AG08396 (cell line): ENCODE measurements at regions not wholly inside any gene's neighbourhood (a gene's known extent, or its start where the extent isn't known, plus 50 kb on each side); places are given as distances from the start of the nearest gene placed in this dataset.
"Not testable (repeated sequence)": the region's sequence is repeated elsewhere in the genome, so short reads cannot be mapped to it uniquely, and the experiment has no call there.

ENCODE experiments used
- DNase-seq: peaks from one replicate; pipeline ENCODE4 v3.0.0; 2012; ENCODE audit warnings: low spot score, mixed read lengths

GRCh38 chr6:91288741-91289140 lies 701.9 kb upstream of the MAP3K7 start:
- no peak for DNase-seq

GRCh38 chr6:91281901-91282300 lies 695.0 kb upstream of the MAP3K7 start:
- no peak for DNase-seq

GRCh38 chr6:91280494-91280830 lies 693.6 kb upstream of the MAP3K7 start:
- DNase-seq: no peak

GRCh38 chr6:91279740-91280493 lies 693.0 kb upstream of the MAP3K7 start:
- DNase-seq: no peak

GRCh38 chr6:91278416-91278815 lies 691.5 kb upstream of the MAP3K7 start:
- DNase-seq: no peak

GRCh38 chr6:91276315-91276714 lies 689.4 kb upstream of the MAP3K7 start:
- peak; percentile 11 for DNase-seq

- no peak for DNase-seq
Measured at GRCh38 chr6:91273729-91274128, 686.9 kb upstream of the MAP3K7 start.

- no peak for DNase-seq
Measured at GRCh38 chr6:91271807-91272206, 684.9 kb upstream of the MAP3K7 start.

- no peak for DNase-seq
Measured at GRCh38 chr6:91268941-91269340, 682.1 kb upstream of the MAP3K7 start.

GRCh38 chr6:91267246-91267645 lies 680.4 kb upstream of the MAP3K7 start:
- DNase-seq: no peak

GRCh38 chr6:91266156-91266555 lies 679.3 kb upstream of the MAP3K7 start:
- DNase-seq: no peak

GRCh38 chr6:91243436-91243835 lies 656.6 kb upstream of the MAP3K7 start:
- no peak for DNase-seq

- DNase-seq: no peak
Measured at GRCh38 chr6:91242614-91242949, 655.7 kb upstream of the MAP3K7 start.

- no peak for DNase-seq
Measured at GRCh38 chr6:91241946-91242613, 655.2 kb upstream of the MAP3K7 start.

GRCh38 chr6:91240878-91241603 lies 654.2 kb upstream of the MAP3K7 start:
- DNase-seq: no peak

- no peak for DNase-seq
Measured at GRCh38 chr6:91221072-91221720, 634.3 kb upstream of the MAP3K7 start.

- no peak for DNase-seq
Measured at GRCh38 chr6:91213229-91213901, 626.5 kb upstream of the MAP3K7 start.

- DNase-seq: no peak
Measured at GRCh38 chr6:91198588-91199255, 611.9 kb upstream of the MAP3K7 start.

GRCh38 chr6:91196729-91197128 lies 609.9 kb upstream of the MAP3K7 start:
- no peak for DNase-seq

GRCh38 chr6:91193446-91193845 lies 606.6 kb upstream of the MAP3K7 start:
- no peak for DNase-seq

- DNase-seq: not testable (repeated sequence)
Measured at GRCh38 chr6:91190041-91190440, 603.2 kb upstream of the MAP3K7 start.

GRCh38 chr6:91185072-91185471 lies 598.2 kb upstream of the MAP3K7 start:
- no peak for DNase-seq
